H9 (cell line): ENCODE measurements at regions not wholly inside any gene's neighbourhood (a gene's known extent, or its start where the extent isn't known, plus 50 kb on each side); places are given as distances from the start of the nearest gene placed in this dataset.

Experiments
- DNase-seq: peaks from one replicate; pipeline ENCODE4 v3.0.0-alpha.2; 2017
- H2AFZ ChIP-seq: one replicate; pipeline ENCODE4 v1.6.1; 2013; ENCODE audit warnings: mild to moderate bottlenecking, low read length, control low read depth, moderate library complexity
- H2AK5ac ChIP-seq: 2 replicates; pipeline ENCODE4 v1.6.1; 2013; ENCODE audit warnings: low read length, control low read depth, mixed read lengths; ENCODE audit not compliant: insufficient read length
- H2BK120ac ChIP-seq: one replicate; pipeline ENCODE4 v1.6.1; 2013; ENCODE audit warnings: low read depth, mild to moderate bottlenecking, low read length, control low read depth, inconsistent platforms; ENCODE audit not compliant: poor library complexity, severe bottlenecking
- H2BK12ac ChIP-seq: 2 replicates; pipeline ENCODE4 v1.6.1; 2013; ENCODE audit warnings: low read length, control low read depth, mixed read lengths, low read depth; ENCODE audit not compliant: insufficient read length
- H2BK15ac ChIP-seq: 2 replicates; pipeline ENCODE4 v1.6.1; 2013; ENCODE audit warnings: low read depth, low read length, control low read depth
- H2BK20ac ChIP-seq: one replicate; pipeline ENCODE4 v1.6.1; 2013; ENCODE audit warnings: low read depth, mild to moderate bottlenecking, low read length, control low read depth, inconsistent platforms; ENCODE audit not compliant: poor library complexity, severe bottlenecking
- H2BK5ac ChIP-seq: 2 replicates; pipeline ENCODE4 v1.6.1; 2013; ENCODE audit warnings: low read length, control low read depth, mixed read lengths; ENCODE audit not compliant: insufficient read length
- H3K14ac ChIP-seq: 2 replicates; pipeline ENCODE4 v1.6.1; 2013; ENCODE audit warnings: low read length, control low read depth; ENCODE audit not compliant: insufficient read depth
- H3K18ac ChIP-seq: 2 replicates; pipeline ENCODE4 v1.6.1; 2013; ENCODE audit warnings: low read depth, mild to moderate bottlenecking, mixed read lengths, low read length, control low read depth; ENCODE audit not compliant: insufficient read length
- H3K23ac ChIP-seq: 2 replicates; pipeline ENCODE4 v1.6.1; 2013; ENCODE audit warnings: low read length, control low read depth, mixed read lengths, low read depth; ENCODE audit not compliant: insufficient read length
- H3K23me2 ChIP-seq: 2 replicates; pipeline ENCODE4 v1.6.1; 2013; ENCODE audit warnings: low read depth, mild to moderate bottlenecking, mixed read lengths, low read length, control low read depth; ENCODE audit not compliant: insufficient read length, poor library complexity, severe bottlenecking
- H3K27ac ChIP-seq: 2 replicates; pipeline ENCODE4 v1.5.1; 2013; ENCODE audit warnings: low read length, control low read depth, mixed read lengths, low read depth; ENCODE audit not compliant: insufficient read length
- H3K27me3 ChIP-seq: 2 replicates; pipeline ENCODE4 v1.6.1; 2013; ENCODE audit warnings: low read length, control low read depth, inconsistent platforms; ENCODE audit not compliant: insufficient read depth
- H3K4ac ChIP-seq: 2 replicates; pipeline ENCODE4 v1.6.1; 2013; ENCODE audit warnings: low read depth, mild to moderate bottlenecking, control low read depth, inconsistent platforms, low read length, moderate library complexity
- H3K4me1 ChIP-seq: 2 replicates; pipeline ENCODE4 v1.6.1; 2013; ENCODE audit warnings: low read length, control low read depth, inconsistent platforms; ENCODE audit not compliant: insufficient read depth
- H3K4me2 ChIP-seq: 2 replicates; pipeline ENCODE4 v1.6.1; 2013; ENCODE audit warnings: low read length, control low read depth, mixed read lengths; ENCODE audit not compliant: insufficient read length, insufficient read depth
- H3K56ac ChIP-seq: 2 replicates; pipeline ENCODE4 v1.6.1; 2013; ENCODE audit warnings: low read depth, mild to moderate bottlenecking, mixed read lengths, low read length, control low read depth; ENCODE audit not compliant: insufficient read length
- H3K79me1 ChIP-seq: 2 replicates; pipeline ENCODE4 v1.6.1; 2013; ENCODE audit warnings: low read depth, mild to moderate bottlenecking, moderate library complexity, low read length, control low read depth, inconsistent platforms; ENCODE audit not compliant: insufficient read depth, poor library complexity, severe bottlenecking
- H3K79me2 ChIP-seq: 2 replicates; pipeline ENCODE4 v1.6.1; 2013; ENCODE audit warnings: low read length, control low read depth, inconsistent platforms; ENCODE audit not compliant: insufficient read depth
- H3K9ac ChIP-seq: 2 replicates; pipeline ENCODE4 v1.6.1; 2013; ENCODE audit warnings: low read length, control low read depth, mixed read lengths; ENCODE audit not compliant: insufficient read length; ENCODE audit errors: extremely low read depth
- H3K9me3 ChIP-seq: one replicate; pipeline ENCODE4 v1.6.1; 2013; ENCODE audit warnings: low read depth, low read length, inconsistent platforms; ENCODE audit not compliant: control insufficient read depth
- H3T11ph ChIP-seq: one replicate; pipeline ENCODE4 v1.6.1; 2013; ENCODE audit warnings: mild to moderate bottlenecking, low read length, control low read depth, inconsistent platforms
- H4K20me1 ChIP-seq: one replicate; pipeline ENCODE4 v1.6.1; 2013; ENCODE audit not compliant: control insufficient read depth, insufficient read length, insufficient read depth
- H4K5ac ChIP-seq: 2 replicates; pipeline ENCODE4 v1.6.1; 2013; ENCODE audit warnings: low read depth, mild to moderate bottlenecking, mixed read lengths, low read length, control low read depth; ENCODE audit not compliant: insufficient read length
- H4K8ac ChIP-seq: replicated peaks from 2 replicates; pipeline ENCODE4 v1.6.1; 2013; ENCODE audit warnings: low read length, control low read depth, mixed read lengths, low read depth; ENCODE audit not compliant: insufficient read length
- H4K91ac ChIP-seq: 2 replicates; pipeline ENCODE4 v1.6.1; 2013; ENCODE audit warnings: low read depth, mild to moderate bottlenecking, moderate library complexity, mixed read lengths, low read length, control low read depth; ENCODE audit not compliant: insufficient read length
- H3K27ac Mint-ChIP-seq, 3 experiments: 2 replicates in 2 of 3; 3 replicates in 1 of 3; pipeline ENCODE4 v1.8.0; 2020 to 2021; ENCODE audit warnings: mixed read lengths in 3 of 3, mild to moderate bottlenecking in 1 of 3, moderate library complexity in 1 of 3
- H3K27me3 Mint-ChIP-seq: 2 replicates; pipeline ENCODE4 v1.8.0; 2021; ENCODE audit warnings: low read depth, mild to moderate bottlenecking, moderate library complexity, mixed read lengths
- H3K36me3 Mint-ChIP-seq, 3 experiments: 2 replicates in 2 of 3; 3 replicates in 1 of 3; pipeline ENCODE4 v1.8.0; 2020 to 2021; ENCODE audit warnings: low read depth in 3 of 3, mixed read lengths in 3 of 3; ENCODE audit not compliant: insufficient read depth in 1 of 3
- H3K4me1 Mint-ChIP-seq, 2 experiments: 2 replicates each; pipeline ENCODE4 v1.8.0; 2020; ENCODE audit warnings: mixed read lengths in 2 of 2
- H3K4me3 Mint-ChIP-seq, 2 experiments: 2 replicates in 1 of 2; 3 replicates in 1 of 2; pipeline ENCODE4 v1.8.0; 2020 to 2021; ENCODE audit warnings: mild to moderate bottlenecking in 2 of 2, mixed read lengths in 2 of 2, moderate library complexity in 1 of 2
- H3K9me3 Mint-ChIP-seq, 2 experiments: 2 replicates in 1 of 2; 3 replicates in 1 of 2; pipeline ENCODE4 v1.8.0; 2020; ENCODE audit warnings: mild to moderate bottlenecking in 2 of 2, mixed read lengths in 2 of 2, moderate library complexity in 1 of 2
- WGBS: extraction: QIAGEN DNeasy Blood & Tissue Kit; methylation state at CpG from one replicate; pipeline ENCODE4 v1.1.7; 2013; ENCODE audit warnings: missing lambda C conversion rate, low lambda C conversion rate, mixed read lengths; ENCODE audit not compliant: insufficient read length; ENCODE audit errors: extremely low coverage; 5-methylcytosine and 5-hydroxymethylcytosine counted together
- TF ChIP-seq, protein P1 (sequence below): fragments of 200-600 bp; sonication (generic); conservative IDR thresholded peaks from 3 replicates; pipeline ENCODE4 v1.8.0; 2021; ENCODE audit warnings: antibody characterized with exemption, mild to moderate bottlenecking

- no peaks in the 10 kb centered on the region for H3K27me3 ChIP-seq
- no peak overlapping the region for H3K56ac ChIP-seq
- Mint-ChIP-seq H3K36me3 (no peaks in the 10 kb centered on the region), H3K27ac (no peak overlapping the region), H3K4me3 (no peak overlapping the region), H3K4me1 (no peaks in the 10 kb centered on the region; a peak in 1 of 4 replicates), H3K9me3 (no peaks in the 10 kb centered on the region), H3K27me3 (no peaks in the 10 kb centered on the region; the same call in none of the 2 replicates)
- H2AK5ac ChIP-seq = no peak overlapping the region
- no peak for DNase-seq
- H2BK20ac ChIP-seq = no peak overlapping the region
- TF ChIP-seq, protein P1, sequence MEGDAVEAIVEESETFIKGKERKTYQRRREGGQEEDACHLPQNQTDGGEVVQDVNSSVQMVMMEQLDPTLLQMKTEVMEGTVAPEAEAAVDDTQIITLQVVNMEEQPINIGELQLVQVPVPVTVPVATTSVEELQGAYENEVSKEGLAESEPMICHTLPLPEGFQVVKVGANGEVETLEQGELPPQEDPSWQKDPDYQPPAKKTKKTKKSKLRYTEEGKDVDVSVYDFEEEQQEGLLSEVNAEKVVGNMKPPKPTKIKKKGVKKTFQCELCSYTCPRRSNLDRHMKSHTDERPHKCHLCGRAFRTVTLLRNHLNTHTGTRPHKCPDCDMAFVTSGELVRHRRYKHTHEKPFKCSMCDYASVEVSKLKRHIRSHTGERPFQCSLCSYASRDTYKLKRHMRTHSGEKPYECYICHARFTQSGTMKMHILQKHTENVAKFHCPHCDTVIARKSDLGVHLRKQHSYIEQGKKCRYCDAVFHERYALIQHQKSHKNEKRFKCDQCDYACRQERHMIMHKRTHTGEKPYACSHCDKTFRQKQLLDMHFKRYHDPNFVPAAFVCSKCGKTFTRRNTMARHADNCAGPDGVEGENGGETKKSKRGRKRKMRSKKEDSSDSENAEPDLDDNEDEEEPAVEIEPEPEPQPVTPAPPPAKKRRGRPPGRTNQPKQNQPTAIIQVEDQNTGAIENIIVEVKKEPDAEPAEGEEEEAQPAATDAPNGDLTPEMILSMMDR = no peak
- H3K9me3 ChIP-seq = no peaks in the 10 kb centered on the region
- no peak overlapping the region for H3K23ac ChIP-seq
- no peak overlapping the region for H2BK12ac ChIP-seq
- H3K4me2 ChIP-seq = no peak overlapping the region
- no peak overlapping the region for H3K18ac ChIP-seq
- H4K8ac ChIP-seq = no peak overlapping the region
- H3K79me2 ChIP-seq = no peaks in the 10 kb centered on the region
- H3K14ac ChIP-seq = no peak overlapping the region
- WGBS = no CpG with 5 or more reads among the region's 5 CpGs
- H2BK5ac ChIP-seq = no peak overlapping the region
- H3K4me1 ChIP-seq = no peaks in the 10 kb centered on the region
- no peak overlapping the region for H2BK15ac ChIP-seq
- no peak overlapping the region for H3K4ac ChIP-seq
- no peaks in the 10 kb centered on the region for H3K23me2 ChIP-seq
- H3K9ac ChIP-seq = no peak overlapping the region
- H3K27ac ChIP-seq = no peak overlapping the region
- H4K5ac ChIP-seq = no peak overlapping the region
- no peak overlapping the region for H3T11ph ChIP-seq
- no peaks in the 10 kb centered on the region for H4K20me1 ChIP-seq
- no peak overlapping the region for H4K91ac ChIP-seq
- no peak overlapping the region for H2BK120ac ChIP-seq
- H3K79me1 ChIP-seq = no peaks in the 10 kb centered on the region
- no peak overlapping the region for H2AFZ ChIP-seq
Measured at GRCh38 chr3:3648988-3649679, 150.1 kb upstream of the LRRN1 start.
